Endothelial cell of umbilical vein (primary cell): ENCODE measurements at regions not wholly inside any gene's neighbourhood (a gene's known extent, or its start where the extent isn't known, plus 50 kb on each side); places are given as distances from the start of the nearest gene placed in this dataset.

Experiments
- CTCF ChIP-seq, 2 donors: IDR thresholded peaks; 1 replicate in 1 of 2; 2 replicates in 1 of 2; pipeline ENCODE4 v1.5.1; 2011; ENCODE audit warnings: low read length in 2 of 2, mild to moderate bottlenecking in 2 of 2, moderate library complexity in 2 of 2, control low read depth in 1 of 2, inconsistent platforms in 1 of 2, low read depth in 1 of 2; ENCODE audit not compliant: insufficient read depth in 1 of 2; ENCODE audit errors: extremely low read depth in 1 of 2
- EZH2 ChIP-seq: IDR thresholded peaks from 2 replicates; pipeline ENCODE4 v1.6.1; 2012; ENCODE audit warnings: borderline replicate concordance, low read depth, mild to moderate bottlenecking, moderate library complexity, low read length, inconsistent platforms; ENCODE audit not compliant: severe bottlenecking
- POLR2A ChIP-seq: IDR thresholded peaks from 2 replicates; pipeline ENCODE4 v1.6.1; 2012; ENCODE audit warnings: low read depth, mild to moderate bottlenecking, control low read depth, low read length
- POLR2AphosphoS5 ChIP-seq: IDR thresholded peaks from 2 replicates; pipeline ENCODE4 v1.6.1; 2012; ENCODE audit warnings: low read depth, mild to moderate bottlenecking, control low read depth, low read length, moderate library complexity; ENCODE audit not compliant: insufficient read depth

- TF ChIP-seq POLR2A (no peak), EZH2 (no peak), CTCF (IDR thresholded peaks at IDR 0.05; ENCODE audit: extremely low read depth in 1 of 2, insufficient read depth in 1 of 2, low read depth in 1 of 2, low read length in 2 of 2) (no peak), POLR2AphosphoS5 (no peak)
These were observed 174.2 kb downstream of the TANC2 start for GRCh38 chr17:63140255-63140654.
